ENCODE measurements at regions not wholly inside any gene's neighbourhood (a gene's known extent, or its start where the extent isn't known, plus 50 kb on each side); places are given as distances from the start of the nearest gene placed in this dataset.

DNA sequence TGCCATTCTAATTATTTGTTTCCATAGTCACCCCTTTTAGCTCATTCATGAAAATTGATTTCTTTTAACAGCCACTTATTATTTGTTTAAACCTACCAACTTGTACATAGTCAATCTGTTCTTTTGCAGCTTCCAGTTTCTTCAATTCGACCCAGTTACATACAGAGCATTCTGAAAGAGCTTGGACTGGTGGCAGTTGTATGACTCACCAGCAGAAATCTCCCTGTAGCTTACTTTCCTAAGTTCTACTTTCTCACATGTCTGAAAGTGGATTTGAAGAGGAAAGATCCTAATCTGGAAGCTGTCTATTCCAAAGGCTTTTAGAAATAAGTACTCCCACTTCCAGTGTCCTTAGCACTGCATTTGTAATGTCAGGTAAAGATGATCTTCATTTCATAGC is 447.9 kb downstream of the HTR1B start:
- TF ChIP-seq TAF1 (IDR thresholded peaks at IDR 0.05; ENCODE audit: borderline replicate concordance, insufficient read depth, low read length) (no peak), POLR2AphosphoS5 (IDR thresholded peaks at IDR 0.05; ENCODE audit: low read depth, low read length) (no peak)
- TF ChIP-seq, protein P1, sequence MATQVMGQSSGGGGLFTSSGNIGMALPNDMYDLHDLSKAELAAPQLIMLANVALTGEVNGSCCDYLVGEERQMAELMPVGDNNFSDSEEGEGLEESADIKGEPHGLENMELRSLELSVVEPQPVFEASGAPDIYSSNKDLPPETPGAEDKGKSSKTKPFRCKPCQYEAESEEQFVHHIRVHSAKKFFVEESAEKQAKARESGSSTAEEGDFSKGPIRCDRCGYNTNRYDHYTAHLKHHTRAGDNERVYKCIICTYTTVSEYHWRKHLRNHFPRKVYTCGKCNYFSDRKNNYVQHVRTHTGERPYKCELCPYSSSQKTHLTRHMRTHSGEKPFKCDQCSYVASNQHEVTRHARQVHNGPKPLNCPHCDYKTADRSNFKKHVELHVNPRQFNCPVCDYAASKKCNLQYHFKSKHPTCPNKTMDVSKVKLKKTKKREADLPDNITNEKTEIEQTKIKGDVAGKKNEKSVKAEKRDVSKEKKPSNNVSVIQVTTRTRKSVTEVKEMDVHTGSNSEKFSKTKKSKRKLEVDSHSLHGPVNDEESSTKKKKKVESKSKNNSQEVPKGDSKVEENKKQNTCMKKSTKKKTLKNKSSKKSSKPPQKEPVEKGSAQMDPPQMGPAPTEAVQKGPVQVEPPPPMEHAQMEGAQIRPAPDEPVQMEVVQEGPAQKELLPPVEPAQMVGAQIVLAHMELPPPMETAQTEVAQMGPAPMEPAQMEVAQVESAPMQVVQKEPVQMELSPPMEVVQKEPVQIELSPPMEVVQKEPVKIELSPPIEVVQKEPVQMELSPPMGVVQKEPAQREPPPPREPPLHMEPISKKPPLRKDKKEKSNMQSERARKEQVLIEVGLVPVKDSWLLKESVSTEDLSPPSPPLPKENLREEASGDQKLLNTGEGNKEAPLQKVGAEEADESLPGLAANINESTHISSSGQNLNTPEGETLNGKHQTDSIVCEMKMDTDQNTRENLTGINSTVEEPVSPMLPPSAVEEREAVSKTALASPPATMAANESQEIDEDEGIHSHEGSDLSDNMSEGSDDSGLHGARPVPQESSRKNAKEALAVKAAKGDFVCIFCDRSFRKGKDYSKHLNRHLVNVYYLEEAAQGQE (IDR thresholded peaks at IDR 0.05; ENCODE audit: insufficient read depth in 1 of 2, low read depth in 2 of 2, low read length in 2 of 2), result no peak

All from PFSK-1 (cell line).